GM23338 (cell line): ENCODE measurements at regions not wholly inside any gene's neighbourhood (a gene's known extent, or its start where the extent isn't known, plus 50 kb on each side); places are given as distances from the start of the nearest gene placed in this dataset.

Experiments
- ATAC-seq: fragments of 200-7000 bp; cut with Tn5 transposase; 3 replicates; pipeline ENCODE4 v1.9.1; 2020
- DNase-seq: peaks from one replicate; pipeline ENCODE4 v3.0.0-alpha.2; 2015; ENCODE audit warnings: low spot score
- H2AFZ ChIP-seq: fragments of 200-600 bp; sonication (generic); 2 replicates; pipeline ENCODE4 v1.8.0; 2016; ENCODE audit warnings: antibody characterized with exemption, mild to moderate bottlenecking, moderate library complexity
- H3F3A ChIP-seq: fragments of 200-600 bp; sonication (generic); replicated peaks from 2 replicates; pipeline ENCODE4 v1.8.0; 2017; ENCODE audit warnings: antibody characterized with exemption, mixed run types, low read depth
- H3K27ac ChIP-seq: fragments of 200-600 bp; sonication (generic); 2 replicates; pipeline ENCODE4 v1.6.1; 2016; ENCODE audit warnings: low read depth
- H3K27me3 ChIP-seq: fragments of 200-600 bp; sonication (generic); 2 replicates; pipeline ENCODE4 v1.8.0; 2016; ENCODE audit warnings: mild to moderate bottlenecking, mixed run types, moderate library complexity; ENCODE audit not compliant: insufficient read depth
- H3K36me3 ChIP-seq: fragments of 200-600 bp; sonication (generic); 2 replicates; pipeline ENCODE4 v1.8.0; 2016; ENCODE audit warnings: mild to moderate bottlenecking; ENCODE audit not compliant: insufficient read depth
- H3K4me1 ChIP-seq: fragments of 200-600 bp; sonication (generic); 2 replicates; pipeline ENCODE4 v1.8.0; 2016; ENCODE audit warnings: mild to moderate bottlenecking, moderate library complexity; ENCODE audit not compliant: insufficient read depth
- H3K4me2 ChIP-seq: fragments of 200-600 bp; sonication (generic); 2 replicates; pipeline ENCODE4 v1.7.1; 2017; ENCODE audit warnings: mixed run types
- H3K4me3 ChIP-seq: fragments of 200-600 bp; sonication (generic); 2 replicates; pipeline ENCODE4 v1.6.1; 2016; ENCODE audit warnings: mixed run types
- H3K79me2 ChIP-seq: fragments of 200-600 bp; sonication (generic); replicated peaks from 2 replicates; pipeline ENCODE4 v1.8.0; 2017; ENCODE audit warnings: mild to moderate bottlenecking; ENCODE audit not compliant: insufficient read depth
- H3K9me2 ChIP-seq: fragments of 200-600 bp; sonication (generic); 2 replicates; pipeline ENCODE4 v1.8.0; 2017; ENCODE audit not compliant: insufficient read depth
- H4K20me1 ChIP-seq: fragments of 200-600 bp; sonication (generic); replicated peaks from 2 replicates; pipeline ENCODE4 v1.8.0; 2017; ENCODE audit warnings: mild to moderate bottlenecking; ENCODE audit not compliant: insufficient read depth
- H3K27ac Mint-ChIP-seq: 2 replicates; pipeline ENCODE4 v1.8.0; 2020; ENCODE audit warnings: inconsistent platforms, mild to moderate bottlenecking, moderate library complexity, mixed read lengths
- H3K27me3 Mint-ChIP-seq: 3 replicates; pipeline ENCODE4 v1.8.0; 2022; ENCODE audit warnings: low read depth, mild to moderate bottlenecking, moderate library complexity, mixed read lengths, inconsistent platforms; ENCODE audit not compliant: insufficient read depth, poor library complexity
- H3K36me3 Mint-ChIP-seq: 3 replicates; pipeline ENCODE4 v1.8.0; 2021; ENCODE audit warnings: low read depth, mild to moderate bottlenecking, inconsistent platforms, moderate library complexity, mixed read lengths
- H3K4me1 Mint-ChIP-seq: 3 replicates; pipeline ENCODE4 v1.8.0; 2020; ENCODE audit warnings: mild to moderate bottlenecking, inconsistent platforms, mixed read lengths
- H3K4me3 Mint-ChIP-seq: 3 replicates; pipeline ENCODE4 v1.8.0; 2021; ENCODE audit warnings: moderate library complexity, mild to moderate bottlenecking, inconsistent platforms, mixed read lengths
- H3K9me3 Mint-ChIP-seq: 3 replicates; pipeline ENCODE4 v1.8.0; 2020; ENCODE audit warnings: moderate library complexity, mild to moderate bottlenecking, inconsistent platforms, mixed read lengths
- ETS1 ChIP-seq: IDR thresholded peaks from 2 replicates; pipeline ENCODE4 v1.6.1; 2016; ENCODE audit warnings: antibody characterized with exemption
- JUNB ChIP-seq: IDR thresholded peaks from one replicate; pipeline ENCODE4 v1.6.1; 2016; ENCODE audit warnings: antibody characterized with exemption; ENCODE audit not compliant: unreplicated experiment
- NANOG ChIP-seq: IDR thresholded peaks from 2 replicates; pipeline ENCODE4 v1.6.1; 2016; ENCODE audit warnings: antibody characterized with exemption, borderline replicate concordance
- POLR2AphosphoS5 ChIP-seq: IDR thresholded peaks from 2 replicates; pipeline ENCODE4 v1.6.1; 2016; ENCODE audit warnings: antibody characterized with exemption, low read depth
- REST ChIP-seq: IDR thresholded peaks from one replicate; pipeline ENCODE4 v1.6.1; 2018; ENCODE audit warnings: antibody characterized with exemption; ENCODE audit not compliant: unreplicated experiment
- STAT1 ChIP-seq: IDR thresholded peaks from one replicate; pipeline ENCODE4 v1.6.1; 2016; ENCODE audit warnings: antibody characterized with exemption; ENCODE audit not compliant: unreplicated experiment
- ZNF114 ChIP-seq: fragments of 250-450 bp; sonication (Bioruptor Pico); IDR thresholded peaks from 2 replicates; pipeline ENCODE4 v1.5.0; 2020; ENCODE audit warnings: mild to moderate bottlenecking, moderate library complexity
- ZNF462 ChIP-seq: fragments of 250-450 bp; sonication (Bioruptor Pico); IDR thresholded peaks from 2 replicates; pipeline ENCODE4 v1.5.0; 2020; ENCODE audit warnings: mild to moderate bottlenecking, moderate library complexity

- H3K4me2 ChIP-seq, result no peak overlapping the region
- H3K79me2 ChIP-seq, result no peaks in the 10 kb centered on the region
- no peaks in the 10 kb centered on the region for H3K9me2 ChIP-seq
- TF ChIP-seq REST (no peak), ZNF114 (no peak), STAT1 (no peak), NANOG (no peak), JUNB (no peak), ETS1 (no peak), POLR2AphosphoS5 (no peak), ZNF462 (no peak)
- no peaks in the 10 kb centered on the region for H4K20me1 ChIP-seq
- Mint-ChIP-seq H3K4me1 (no peaks in the 10 kb centered on the region), H3K27me3 (peaks cover 1% of the 10 kb centered on the region), H3K4me3 (no peak overlapping the region), H3K27ac (no peak overlapping the region), H3K9me3 (peaks cover 63% of the 10 kb centered on the region), H3K36me3 (peaks cover 6% of the 10 kb centered on the region; the same call in 2 of the 3 replicates)
- no peaks in the 10 kb centered on the region for H3K27me3 ChIP-seq
- DNase-seq (no peak), ATAC-seq (no peak)
- no peaks in the 10 kb centered on the region for H3F3A ChIP-seq
- no peak overlapping the region for H3K27ac ChIP-seq
- H3K4me1 ChIP-seq, result no peaks in the 10 kb centered on the region
- H3K36me3 ChIP-seq, result peaks cover 3% of the 10 kb centered on the region; the same call in 1 of the 2 replicates
- no peak overlapping the region for H3K4me3 ChIP-seq
- no peak overlapping the region for H2AFZ ChIP-seq
Observed at GRCh38 chr2:6370753-6371551, 494.8 kb downstream of the CMPK2 start.
